ENCODE measurements at regions not wholly inside any gene's neighbourhood (a gene's known extent, or its start where the extent isn't known, plus 50 kb on each side); places are given as distances from the start of the nearest gene placed in this dataset.

DNA sequence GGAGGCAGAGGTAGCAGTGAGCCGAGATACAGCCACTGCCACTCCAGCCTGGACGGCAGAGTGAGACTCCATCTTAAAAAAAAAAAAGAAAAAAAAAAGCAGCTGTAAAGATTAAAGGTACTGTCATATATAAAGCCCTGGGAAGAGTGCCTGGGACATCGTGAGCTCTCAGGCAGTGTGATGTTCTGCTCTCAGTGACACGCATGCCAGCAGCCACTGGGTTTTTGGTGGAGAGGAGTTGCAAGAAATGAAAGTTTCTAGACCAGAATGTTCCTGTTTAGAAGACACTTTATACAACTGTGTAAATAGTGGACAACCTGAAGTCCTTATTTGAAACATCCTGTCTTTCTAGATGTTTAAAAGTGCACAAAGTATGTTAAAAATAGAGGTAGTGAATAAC is 213.2 kb downstream of the IRF8 start:
- Histone ChIP-seq H3K79me2 (ENCODE audit: control insufficient read depth, insufficient read depth, low read length) (no peaks in the 10 kb centered on the region), H3K9ac (ENCODE audit: control insufficient read depth, extremely low read depth, insufficient read depth, low read length) (no peak overlapping the region), H3K27me3 (ENCODE audit: control insufficient read depth, extremely low read depth, insufficient read depth, low read length) (no peaks in the 10 kb centered on the region), H3K9me1 (ENCODE audit: control insufficient read depth, extremely low read depth, insufficient read depth, low read length) (no peaks in the 10 kb centered on the region), H3K9me3 (ENCODE audit: control insufficient read depth, low read depth, low read length) (peaks cover 11% of the 10 kb centered on the region), H3K36me3 (ENCODE audit: control insufficient read depth in 2 of 2, extremely low read depth in 1 of 2, insufficient read depth in 2 of 2, low read length in 2 of 2) (no peaks in the 10 kb centered on the region), H3K4me1 (ENCODE audit: control insufficient read depth, extremely low read depth, insufficient read depth, low read length) (no peaks in the 10 kb centered on the region), H3K4me3 (ENCODE audit: control insufficient read depth in 2 of 3, extremely low read depth in 1 of 3, insufficient read depth in 2 of 3, low read depth in 1 of 3, low read length in 3 of 3) (no peak overlapping the region), H4K20me1 (ENCODE audit: control insufficient read depth, extremely low read depth, insufficient read depth, low read length) (no peaks in the 10 kb centered on the region), H3K27ac (ENCODE audit: control insufficient read depth, insufficient read depth, low read length) (no peak overlapping the region), H2AFZ (ENCODE audit: control insufficient read depth, low read length) (no peak overlapping the region), H3K4me2 (ENCODE audit: control insufficient read depth, extremely low read depth, insufficient read depth, low read depth, low read length) (no peak overlapping the region)
- no peak for FAIRE-seq
- DNase-seq (ENCODE audit: low read depth, low spot score): no peak
- dilution Hi-C loops (cut with MboI; ENCODE audit: extremely low pct_ligation_motif_present, low sequenced_read_pairs): no loop called here
- TF ChIP-seq EZH2 (IDR thresholded peaks at IDR 0.05; ENCODE audit: low read length): no peak
- TF ChIP-seq, protein P1, sequence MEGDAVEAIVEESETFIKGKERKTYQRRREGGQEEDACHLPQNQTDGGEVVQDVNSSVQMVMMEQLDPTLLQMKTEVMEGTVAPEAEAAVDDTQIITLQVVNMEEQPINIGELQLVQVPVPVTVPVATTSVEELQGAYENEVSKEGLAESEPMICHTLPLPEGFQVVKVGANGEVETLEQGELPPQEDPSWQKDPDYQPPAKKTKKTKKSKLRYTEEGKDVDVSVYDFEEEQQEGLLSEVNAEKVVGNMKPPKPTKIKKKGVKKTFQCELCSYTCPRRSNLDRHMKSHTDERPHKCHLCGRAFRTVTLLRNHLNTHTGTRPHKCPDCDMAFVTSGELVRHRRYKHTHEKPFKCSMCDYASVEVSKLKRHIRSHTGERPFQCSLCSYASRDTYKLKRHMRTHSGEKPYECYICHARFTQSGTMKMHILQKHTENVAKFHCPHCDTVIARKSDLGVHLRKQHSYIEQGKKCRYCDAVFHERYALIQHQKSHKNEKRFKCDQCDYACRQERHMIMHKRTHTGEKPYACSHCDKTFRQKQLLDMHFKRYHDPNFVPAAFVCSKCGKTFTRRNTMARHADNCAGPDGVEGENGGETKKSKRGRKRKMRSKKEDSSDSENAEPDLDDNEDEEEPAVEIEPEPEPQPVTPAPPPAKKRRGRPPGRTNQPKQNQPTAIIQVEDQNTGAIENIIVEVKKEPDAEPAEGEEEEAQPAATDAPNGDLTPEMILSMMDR (optimal IDR thresholded peaks at IDR 0.05 in 1 of 3, IDR thresholded peaks at IDR 0.05 in 1 of 3, conservative IDR thresholded peaks at IDR 0.05 in 1 of 3; ENCODE audit: extremely low read depth in 1 of 3, insufficient read depth in 2 of 3, low read length in 3 of 3): no peak

DNA sequence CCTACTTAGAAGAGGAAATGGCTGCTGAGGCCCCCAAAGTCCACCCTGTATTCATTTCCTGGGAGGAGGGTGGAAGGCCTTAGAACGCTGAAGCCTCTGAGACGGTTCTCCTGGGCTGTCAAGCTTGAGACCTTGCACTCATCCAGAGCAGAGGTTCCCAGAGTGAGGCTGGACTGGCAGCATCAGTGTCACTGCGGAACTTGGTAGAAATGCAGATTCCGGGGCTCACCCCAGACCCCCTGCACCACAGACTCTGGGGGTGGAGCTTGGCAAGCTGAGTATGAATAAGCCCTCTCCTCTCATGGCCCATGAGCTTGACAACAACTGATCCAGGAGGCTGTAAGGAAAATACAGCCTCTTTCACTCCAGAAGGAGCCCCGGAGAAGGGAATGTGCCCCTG is 218.3 kb downstream of the IRF8 start:
- TF ChIP-seq, protein P1 (optimal IDR thresholded peaks at IDR 0.05 in 1 of 3, IDR thresholded peaks at IDR 0.05 in 1 of 3, conservative IDR thresholded peaks at IDR 0.05 in 1 of 3; ENCODE audit: extremely low read depth in 1 of 3, insufficient read depth in 2 of 3, low read length in 3 of 3): no peak
- TF ChIP-seq EZH2 (IDR thresholded peaks at IDR 0.05; ENCODE audit: low read length): no peak
- Histone ChIP-seq H3K27me3 (ENCODE audit: control insufficient read depth, extremely low read depth, insufficient read depth, low read length) (no peaks in the 10 kb centered on the region), H3K36me3 (ENCODE audit: control insufficient read depth in 2 of 2, extremely low read depth in 1 of 2, insufficient read depth in 2 of 2, low read length in 2 of 2) (no peaks in the 10 kb centered on the region), H3K4me3 (ENCODE audit: control insufficient read depth in 2 of 3, extremely low read depth in 1 of 3, insufficient read depth in 2 of 3, low read depth in 1 of 3, low read length in 3 of 3) (no peak overlapping the region), H3K9ac (ENCODE audit: control insufficient read depth, extremely low read depth, insufficient read depth, low read length) (no peak overlapping the region), H3K27ac (ENCODE audit: control insufficient read depth, insufficient read depth, low read length) (no peak overlapping the region), H3K4me2 (ENCODE audit: control insufficient read depth, extremely low read depth, insufficient read depth, low read depth, low read length) (no peak overlapping the region), H2AFZ (ENCODE audit: control insufficient read depth, low read length) (no peak overlapping the region), H3K4me1 (ENCODE audit: control insufficient read depth, extremely low read depth, insufficient read depth, low read length) (no peaks in the 10 kb centered on the region), H4K20me1 (ENCODE audit: control insufficient read depth, extremely low read depth, insufficient read depth, low read length) (no peaks in the 10 kb centered on the region), H3K9me3 (ENCODE audit: control insufficient read depth, low read depth, low read length) (no peaks in the 10 kb centered on the region), H3K9me1 (ENCODE audit: control insufficient read depth, extremely low read depth, insufficient read depth, low read length) (no peaks in the 10 kb centered on the region), H3K79me2 (ENCODE audit: control insufficient read depth, insufficient read depth, low read length) (no peaks in the 10 kb centered on the region)
- FAIRE-seq: no peak
- DNase-seq (ENCODE audit: low read depth, low spot score): no peak
- dilution Hi-C loops (cut with MboI; ENCODE audit: extremely low pct_ligation_motif_present, low sequenced_read_pairs): no loop called here

All from keratinocyte (primary cell).